Superior temporal gyrus (tissue), 1 donor: ENCODE measurements at regions not wholly inside any gene's neighbourhood (a gene's known extent, or its start where the extent isn't known, plus 50 kb on each side); places are given as distances from the start of the nearest gene placed in this dataset.

Experiments used
- DNase-seq: peaks from one replicate; pipeline ENCODE4 v3.0.0-alpha.2; 2016; ENCODE audit errors: extremely low spot score

GRCh38 chr17:13359774-13360173 is 242.0 kb downstream of the HS3ST3A1 start:
- no peak for DNase-seq

DNA sequence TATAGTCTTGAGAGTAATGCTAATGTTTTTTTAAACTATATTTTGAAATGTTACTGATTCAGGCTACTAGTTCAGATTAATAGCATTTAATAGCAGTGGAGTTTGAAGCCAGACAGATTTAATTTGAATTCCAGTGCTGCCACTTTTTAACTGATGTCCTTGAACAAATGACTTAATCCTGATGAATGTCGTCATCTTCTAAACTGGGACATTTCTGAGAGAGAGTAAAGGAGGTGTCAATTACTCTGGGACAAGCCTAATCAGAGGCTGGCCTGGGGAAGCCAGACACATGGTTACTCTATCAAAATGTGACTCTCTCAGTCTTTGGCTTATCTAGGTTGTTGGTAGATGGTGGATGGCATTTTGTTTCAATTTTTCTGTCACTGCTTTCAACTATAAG is 246.7 kb downstream of the HS3ST3A1 start:
- no peak for DNase-seq

DNA sequence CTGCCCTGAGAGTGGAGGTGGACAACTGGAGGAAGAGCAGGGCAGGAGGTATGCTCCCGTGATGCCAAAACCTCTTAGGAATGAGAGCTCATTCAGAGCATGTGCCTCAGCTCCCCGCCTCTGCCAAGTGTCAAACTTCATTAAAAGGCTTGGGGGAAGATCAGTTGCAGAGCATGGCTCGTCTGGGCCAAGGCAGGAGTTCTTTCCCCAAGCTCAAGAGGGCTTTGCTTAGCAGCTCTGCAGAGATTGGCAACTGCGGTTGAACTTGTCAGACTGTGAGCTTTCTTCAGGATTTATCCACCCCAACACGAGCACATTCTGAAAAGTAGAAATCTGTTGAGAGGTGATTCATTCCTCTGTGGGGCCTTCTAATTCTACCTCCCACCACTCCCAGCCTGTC is 248.1 kb downstream of the HS3ST3A1 start:
- no peak for DNase-seq

DNA sequence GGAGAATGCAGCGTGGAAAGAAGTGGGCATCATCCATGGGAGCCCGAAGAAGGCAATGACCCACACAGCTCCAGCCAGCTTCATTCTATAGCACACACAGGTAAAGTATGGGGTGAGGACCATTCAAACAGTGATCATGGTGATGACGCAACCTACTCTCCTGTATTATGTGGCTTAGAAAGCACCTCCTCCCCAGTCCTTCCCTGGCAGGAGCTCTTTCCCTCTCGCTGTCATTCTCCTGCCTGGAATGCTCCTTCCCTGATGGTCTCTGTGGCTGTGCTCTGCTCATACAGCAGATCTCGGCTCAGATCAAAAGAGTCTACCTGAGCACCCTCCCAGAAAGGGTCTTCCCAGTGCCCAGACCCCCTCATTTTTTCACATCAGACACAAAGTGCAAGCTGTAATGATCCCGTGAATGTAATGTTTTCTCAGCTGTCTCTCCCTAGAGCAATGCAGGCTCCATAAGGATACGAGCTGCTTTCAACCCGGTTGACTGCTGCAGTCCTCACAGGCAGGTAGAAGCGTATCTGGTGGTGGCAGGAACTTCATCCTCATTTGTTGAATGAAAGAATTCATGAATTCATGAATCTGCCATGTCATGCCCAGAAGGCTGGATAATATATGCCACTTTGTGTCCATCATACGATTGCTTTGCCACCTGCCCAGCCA is 248.8 kb downstream of the HS3ST3A1 start:
- DNase-seq = no peak

DNA sequence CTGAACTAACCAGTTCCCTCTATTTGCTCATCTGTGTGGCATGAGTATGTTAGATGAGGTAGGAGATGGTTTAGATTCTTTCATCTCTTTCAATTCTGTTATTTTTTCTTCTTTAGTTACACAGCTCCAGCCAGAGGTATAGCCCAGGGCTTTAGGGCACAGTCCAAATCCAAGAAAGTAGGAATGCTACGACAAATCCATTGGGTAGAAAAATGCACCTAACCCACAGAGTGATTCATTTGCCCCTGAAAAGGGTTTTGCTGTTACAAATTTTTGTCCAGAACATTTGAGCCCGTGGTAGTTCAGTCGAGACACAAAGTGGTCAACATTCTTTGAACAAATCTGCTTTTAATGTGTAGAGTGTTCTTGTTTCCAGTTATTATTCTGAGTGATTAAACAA is 250.7 kb downstream of the HS3ST3A1 start:
- DNase-seq = no peak

GRCh38 chr17:13350466-13350865 is 251.3 kb downstream of the HS3ST3A1 start:
- DNase-seq = no peak

GRCh38 chr17:13346996-13347762 is 254.6 kb downstream of the HS3ST3A1 start:
- no peak for DNase-seq

DNA sequence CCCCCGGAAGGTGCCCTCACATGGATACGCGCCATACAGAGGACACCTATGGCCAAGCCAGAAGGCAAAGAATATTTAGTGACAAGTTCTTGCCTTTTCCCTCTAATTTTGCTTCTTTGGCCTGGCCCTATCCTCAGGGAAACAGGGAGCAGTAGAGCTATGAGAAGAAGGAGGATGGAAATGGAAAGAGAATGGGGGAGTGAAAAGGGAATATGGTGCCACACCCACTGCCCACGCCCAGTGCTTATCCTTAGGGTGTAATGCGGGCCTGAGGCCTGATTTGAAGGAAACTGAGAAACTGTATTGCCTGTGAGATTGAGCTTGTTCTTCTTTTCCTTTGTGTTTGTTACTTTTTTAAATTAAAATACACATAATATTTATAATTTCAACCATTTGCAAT is 255.1 kb downstream of the HS3ST3A1 start:
- no peak for DNase-seq

- DNase-seq = no peak
Measured at GRCh38 chr17:13346081-13346533, 255.6 kb downstream of the HS3ST3A1 start.

DNA sequence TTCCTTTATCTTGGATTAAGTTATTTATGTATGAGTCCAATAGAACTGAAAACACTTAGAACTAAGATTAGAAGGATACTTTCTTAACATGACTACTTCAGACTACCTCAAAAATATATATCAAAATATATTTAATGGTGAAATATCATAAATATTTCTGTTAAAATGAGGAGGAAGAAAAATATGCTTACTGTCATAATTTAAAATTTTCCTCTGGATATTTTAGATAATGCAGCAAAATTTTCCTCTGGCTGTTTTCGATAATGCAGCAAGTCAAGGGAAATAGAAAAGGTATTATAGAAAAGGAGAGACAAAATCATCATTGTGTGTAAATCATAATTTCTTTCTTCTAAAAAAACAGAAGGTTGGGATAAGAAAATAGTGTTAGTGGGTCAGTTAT is 263.3 kb downstream of the HS3ST3A1 start:
- DNase-seq = no peak

- DNase-seq = peak; percentile 75
Measured at GRCh38 chr17:13337864-13338371, 263.8 kb downstream of the HS3ST3A1 start.

GRCh38 chr17:13337151-13337550 is 264.6 kb downstream of the HS3ST3A1 start:
- DNase-seq = no peak

DNA sequence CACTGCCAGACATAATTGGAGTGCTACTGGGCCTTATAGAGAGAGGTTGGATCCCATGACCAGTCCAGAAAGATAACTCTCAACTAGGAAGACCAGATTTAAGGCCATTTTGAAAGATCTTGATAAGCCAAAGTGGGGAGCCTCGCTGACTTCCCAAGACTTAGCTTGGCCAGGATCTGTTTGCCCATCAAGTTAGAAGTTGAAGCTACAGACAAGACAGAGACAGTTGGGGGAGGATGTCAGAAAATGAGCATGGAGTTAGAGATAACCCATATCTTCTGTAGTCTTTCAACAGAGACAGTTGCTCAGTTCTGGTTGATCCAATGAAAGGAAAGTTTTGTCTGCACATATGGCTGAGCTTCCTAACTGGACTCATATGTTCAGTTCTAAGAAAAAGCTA is 267.4 kb downstream of the HS3ST3A1 start:
- no peak for DNase-seq

DNA sequence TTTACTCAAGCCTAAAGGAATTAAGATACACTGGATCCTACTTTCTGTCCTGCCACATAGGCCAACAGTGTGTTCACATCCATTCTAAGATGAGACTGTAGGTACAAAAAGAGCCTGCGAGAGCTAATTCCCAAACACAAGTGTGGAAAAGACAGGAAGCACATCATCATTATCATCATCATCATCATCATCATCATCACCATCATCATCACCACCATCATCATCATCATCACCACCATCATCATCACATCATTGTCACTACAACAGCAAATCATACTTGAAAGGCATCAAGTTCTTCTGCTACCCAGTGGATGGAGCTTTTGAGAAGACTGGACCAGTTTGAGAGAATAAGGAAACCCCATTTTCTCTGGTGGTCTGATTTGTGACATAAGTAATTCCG is 268.1 kb downstream of the HS3ST3A1 start:
- DNase-seq = no peak

DNA sequence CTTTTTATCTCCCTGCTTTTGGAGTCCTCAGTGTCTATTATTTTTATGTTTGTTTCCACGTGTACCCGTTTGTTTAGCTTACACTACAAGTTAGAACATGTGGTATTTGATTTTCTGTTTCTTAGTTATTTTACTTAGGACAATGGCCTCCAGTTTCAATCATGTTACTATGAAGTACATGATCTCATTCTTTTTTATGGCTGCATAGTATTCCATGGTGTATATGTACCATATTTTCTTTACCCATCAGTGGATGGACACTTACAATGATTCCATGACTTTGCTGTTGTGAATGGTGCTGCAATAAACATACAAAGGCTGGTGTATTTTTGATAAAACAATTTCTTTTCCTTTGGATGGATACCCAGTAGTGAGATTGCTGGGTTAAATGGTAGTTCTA is 269.5 kb downstream of the HS3ST3A1 start:
- DNase-seq = no peak

DNA sequence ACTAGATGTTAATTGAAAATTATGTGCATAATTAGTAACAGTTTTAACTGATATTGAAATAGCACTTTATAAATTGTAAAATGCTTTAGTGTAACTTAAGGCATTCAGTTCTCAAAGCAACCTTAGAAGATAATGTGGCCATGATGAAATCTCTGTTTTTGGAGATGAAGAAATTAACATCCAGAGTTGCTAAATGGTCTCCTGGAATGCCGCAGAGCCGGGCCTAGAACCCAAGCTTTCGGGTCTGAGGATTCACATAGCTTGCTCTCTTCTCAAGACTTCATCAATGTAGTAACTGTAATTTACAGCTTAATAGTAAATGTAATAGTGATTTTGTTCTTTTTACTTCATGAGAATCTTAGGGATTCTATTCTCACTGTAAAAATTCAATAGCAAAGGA is 272.3 kb downstream of the HS3ST3A1 start:
- no peak for DNase-seq

DNA sequence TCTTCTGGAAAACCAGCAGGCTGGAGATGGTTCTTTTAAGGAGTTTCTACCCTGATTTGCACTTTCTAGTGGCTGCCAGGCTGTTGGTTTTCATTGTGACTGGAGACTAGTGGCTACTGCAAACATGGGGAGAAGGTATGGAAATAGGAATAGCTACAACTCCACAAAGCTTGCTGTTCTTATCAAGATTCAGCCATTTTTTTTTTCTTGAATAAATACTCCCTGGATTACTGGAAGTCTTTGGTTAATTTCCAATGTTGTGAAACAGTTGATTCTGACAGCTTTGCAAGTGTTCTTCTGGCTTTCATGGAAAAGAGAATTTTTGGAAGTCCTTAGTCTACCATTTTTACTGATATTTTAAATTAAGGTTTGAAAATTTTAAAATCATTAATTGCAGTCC is 277.7 kb downstream of the HS3ST3A1 start:
- DNase-seq = no peak

- no peak for DNase-seq
Measured at GRCh38 chr17:13321951-13322701, 279.6 kb downstream of the HS3ST3A1 start.

DNA sequence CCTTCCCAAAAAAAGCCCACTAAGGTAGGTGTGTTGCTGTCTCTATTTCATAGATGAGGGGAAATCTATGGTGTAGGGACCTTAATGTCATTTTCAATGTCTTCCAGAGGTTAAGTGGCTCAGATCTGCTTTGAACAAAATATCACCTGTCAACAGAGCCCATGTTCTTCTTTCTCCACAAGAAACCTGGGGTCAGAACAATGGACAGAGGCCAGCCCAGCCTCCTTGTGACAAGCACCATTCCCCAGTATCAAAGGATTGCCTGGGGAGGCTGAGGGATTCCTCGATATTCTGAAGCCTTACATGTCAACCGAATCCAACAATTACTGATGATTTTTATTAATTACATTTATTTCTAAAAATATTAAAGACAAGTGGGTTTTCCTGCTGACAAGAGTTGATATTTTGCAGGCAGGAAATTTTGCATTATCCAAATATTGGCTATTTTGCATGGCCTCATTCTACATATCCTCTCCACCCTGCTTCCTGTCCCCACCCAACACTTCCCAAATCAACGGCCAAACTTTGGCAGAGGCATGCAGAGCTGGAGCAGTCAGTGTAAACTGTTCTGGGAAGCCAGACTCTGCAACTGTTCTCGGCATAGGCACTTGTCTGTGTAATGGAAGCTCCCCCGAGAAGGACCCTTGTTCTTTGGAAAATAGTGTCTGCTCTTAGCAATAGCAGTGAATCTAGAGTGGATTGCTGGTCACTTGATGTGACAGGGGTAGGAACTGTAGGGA is 281.5 kb downstream of the HS3ST3A1 start:
- DNase-seq = no peak

DNA sequence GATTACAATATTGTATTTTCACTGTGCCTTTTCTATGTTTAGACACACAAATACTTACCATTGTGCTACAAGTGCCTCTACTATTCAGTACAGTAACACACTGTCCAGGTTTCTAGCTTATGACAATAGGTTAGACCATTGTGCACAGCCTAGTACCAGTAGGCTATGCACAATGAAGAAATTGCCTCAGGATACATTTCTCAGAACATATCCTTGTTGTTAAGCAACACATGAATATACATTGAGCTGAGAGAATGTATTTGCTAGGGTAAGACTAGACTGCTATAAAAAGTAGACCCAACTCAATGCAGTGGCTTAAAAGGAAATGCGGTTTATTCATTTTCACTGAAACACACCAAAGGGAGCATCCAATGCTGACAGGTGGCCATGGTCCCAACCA is 285.1 kb downstream of the HS3ST3A1 start:
- DNase-seq = no peak

DNA sequence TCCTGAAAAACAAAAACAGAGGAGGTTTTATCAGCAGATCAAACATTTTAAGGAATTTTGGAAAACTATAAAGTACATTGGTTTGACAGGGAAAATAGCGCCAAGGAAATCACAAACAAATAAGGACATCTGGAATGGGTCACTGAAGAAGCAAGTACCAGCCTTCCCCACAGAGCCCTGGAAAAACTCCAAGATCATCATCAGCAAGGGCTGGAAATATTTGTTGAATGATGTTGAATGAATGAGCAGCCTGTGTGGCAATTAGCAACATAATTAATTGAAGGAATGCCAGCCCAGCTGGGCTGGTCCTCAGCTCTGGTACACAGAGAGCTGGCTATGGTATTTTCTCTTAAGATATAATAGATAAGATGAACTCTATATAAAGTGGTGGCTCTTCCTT is 290.4 kb downstream of the HS3ST3A1 start:
- no peak for DNase-seq

DNA sequence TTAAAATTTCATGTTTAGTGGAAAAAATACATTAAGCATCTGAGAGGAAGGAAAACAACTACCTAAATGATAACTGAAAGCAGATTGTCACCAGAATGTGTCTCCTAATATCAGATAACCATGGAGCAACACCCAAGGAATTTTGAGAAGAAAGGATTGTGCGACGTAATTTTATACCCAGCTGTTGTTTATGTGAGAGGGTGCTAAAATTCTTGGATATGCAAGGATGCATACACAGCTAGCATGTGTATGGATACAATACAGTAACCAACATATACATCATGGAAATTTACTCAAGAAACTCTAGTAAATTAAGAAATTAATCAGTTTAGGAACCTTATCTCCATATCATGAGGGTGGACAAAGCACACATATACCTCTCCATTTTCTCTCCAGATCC is 290.9 kb downstream of the HS3ST3A1 start:
- no peak for DNase-seq
